HUDEP-2 (cell line): ENCODE measurements at regions not wholly inside any gene's neighbourhood (a gene's known extent, or its start where the extent isn't known, plus 50 kb on each side); places are given as distances from the start of the nearest gene placed in this dataset.
"Not testable (repeated sequence)": the region's sequence is repeated elsewhere in the genome, so short reads cannot be mapped to it uniquely, and the experiment has no call there.

Source experiments
- DNase-seq, 76 experiments: peaks; one replicate each; lab custom pipeline; 2025; ENCODE audit not compliant: unreplicated experiment in 76 of 76; lab: John Stamatoyannopoulos, UW

- DNase-seq: no peak
These were observed 279.2 kb downstream of the ALG10 start for GRCh38 chr12:34301251-34302130.

- DNase-seq: no peak
These were observed 280.0 kb downstream of the ALG10 start for GRCh38 chr12:34302131-34302885.

- DNase-seq: no peak
These were observed 281.0 kb downstream of the ALG10 start for GRCh38 chr12:34303091-34303870.

- no peak for DNase-seq
These were observed 281.7 kb downstream of the ALG10 start for GRCh38 chr12:34304001-34304400.

GRCh38 chr12:34304546-34304945 is 282.2 kb downstream of the ALG10 start:
- no peak for DNase-seq

- no peak for DNase-seq
These were observed 282.9 kb downstream of the ALG10 start for GRCh38 chr12:34305176-34305575.

GRCh38 chr12:34306133-34306830 is 284.0 kb downstream of the ALG10 start:
- DNase-seq: no peak

GRCh38 chr12:34309806-34310804 is 287.8 kb downstream of the ALG10 start:
- DNase-seq: not testable (repeated sequence)

GRCh38 chr12:34311337-34311736 is 289.0 kb downstream of the ALG10 start:
- no peak for DNase-seq

- DNase-seq: no peak
These were observed 305.4 kb downstream of the ALG10 start for GRCh38 chr12:34327671-34328070.

GRCh38 chr12:34333337-34333736 is 311.0 kb downstream of the ALG10 start:
- DNase-seq: no peak

GRCh38 chr12:34334538-34334937 is 312.2 kb downstream of the ALG10 start:
- no peak for DNase-seq

- DNase-seq: no peak
These were observed 312.9 kb downstream of the ALG10 start for GRCh38 chr12:34334953-34335743.

GRCh38 chr12:34335819-34336262 is 313.5 kb downstream of the ALG10 start:
- DNase-seq: no peak

GRCh38 chr12:34336619-34337465 is 314.5 kb downstream of the ALG10 start:
- DNase-seq: no peak

- no peak for DNase-seq
These were observed 316.5 kb downstream of the ALG10 start for GRCh38 chr12:34338751-34339150.

GRCh38 chr12:34339922-34340321 is 317.6 kb downstream of the ALG10 start:
- DNase-seq: no peak
